B cell (primary cell): ENCODE measurements at regions not wholly inside any gene's neighbourhood (a gene's known extent, or its start where the extent isn't known, plus 50 kb on each side); places are given as distances from the start of the nearest gene placed in this dataset.

Experiments
- ATAC-seq: fragments of 200-7000 bp; cut with Tn5 transposase; one replicate; pipeline ENCODE4 v1.10.0; 2021; ENCODE audit warnings: low read depth, mild to moderate bottlenecking, moderate number of reproducible peaks, moderate library complexity
- CTCF ChIA-PET: fragments of 350-600 bp; sonication (Branson Sonifier 250); formaldehyde crosslinking; loops from one replicate; lab custom pipeline; 2021; ENCODE audit warnings: antibody characterized with exemption, inconsistent platforms; lab: Charles Lee
- POLR2A ChIA-PET: fragments of 350-600 bp; sonication (Branson Sonifier 250); formaldehyde crosslinking; loops from one replicate; lab custom pipeline; 2021; ENCODE audit warnings: antibody characterized with exemption; lab: Charles Lee
- DNase-seq: peaks from one replicate; pipeline ENCODE4 v3.0.0; 2013
- H2AFZ ChIP-seq: 2 replicates; pipeline ENCODE4 v1.6.1; 2012; ENCODE audit warnings: mild to moderate bottlenecking, low read depth, low read length; ENCODE audit not compliant: insufficient read depth, poor library complexity, severe bottlenecking
- H3K27ac ChIP-seq, 2 donors: 1 replicate in 1 of 2; 2 replicates in 1 of 2; pipeline ENCODE4 v1.5.1; 2012 to 2013; ENCODE audit warnings: low read length in 2 of 2, mild to moderate bottlenecking in 2 of 2, moderate library complexity in 1 of 2
- H3K27me3 ChIP-seq, 4 experiments: fragments of 200-600 bp in 1 of 4; sonication (generic) in 1 of 4; replicated peaks in 1 of 4; 1 replicate in 2 of 4; 2 replicates in 2 of 4; pipeline versions ENCODE4 v1.6.1 to v1.7.0; 2013 to 2016; ENCODE audit warnings: low read length in 3 of 4, mild to moderate bottlenecking in 2 of 4, mixed read lengths in 1 of 4, moderate library complexity in 1 of 4; ENCODE audit not compliant: insufficient read depth in 4 of 4, control insufficient read depth in 3 of 4; ENCODE audit errors: control extremely low read depth in 1 of 4
- H3K36me3 ChIP-seq, 2 experiments: replicated peaks in 1 of 2; 1 replicate in 1 of 2; 2 replicates in 1 of 2; pipeline versions ENCODE4 v1.6.1 to v1.7.1; 2013; ENCODE audit warnings: low read length in 1 of 2; ENCODE audit not compliant: insufficient read depth in 2 of 2, control insufficient read depth in 1 of 2; ENCODE audit errors: control extremely low read depth in 1 of 2, extremely low read depth in 1 of 2
- H3K4me1 ChIP-seq, 2 donors: fragments of 200-600 bp in 1 of 2; sonication (generic) in 1 of 2; 1 replicate in 1 of 2; 2 replicates in 1 of 2; pipeline versions ENCODE4 v1.5.1 to v1.6.1; 2013 to 2017; ENCODE audit warnings: low read length in 2 of 2; ENCODE audit not compliant: control insufficient read depth in 2 of 2, insufficient read depth in 2 of 2
- H3K4me2 ChIP-seq: replicated peaks from 2 replicates; pipeline ENCODE3; 2012; ENCODE audit warnings: mild to moderate bottlenecking, low read depth, low read length; ENCODE audit not compliant: poor library complexity, severe bottlenecking
- H3K4me3 ChIP-seq, 5 experiments: fragments of 200-600 bp in 1 of 5; sonication (generic) in 1 of 5; 1 replicate in 3 of 5; 2 replicates in 2 of 5; pipeline versions ENCODE4 v1.5.1 to v1.7.0; 2011 to 2016; ENCODE audit warnings: low read length in 4 of 5, mild to moderate bottlenecking in 4 of 5, low read depth in 2 of 5, control low read depth in 1 of 5, moderate library complexity in 1 of 5; ENCODE audit not compliant: insufficient read depth in 1 of 5; ENCODE audit errors: control extremely low read depth in 1 of 5, extremely low read depth in 1 of 5
- H3K79me2 ChIP-seq: fragments of 200-600 bp; sonication (generic); one replicate; pipeline ENCODE4 v1.6.0; 2016; ENCODE audit warnings: low read length; ENCODE audit not compliant: control insufficient read depth, insufficient read depth
- H3K9ac ChIP-seq: fragments of 200-600 bp; sonication (generic); 2 replicates; pipeline ENCODE4 v1.6.1; 2017; ENCODE audit warnings: mild to moderate bottlenecking, low read length, moderate library complexity
- H3K9me3 ChIP-seq, 3 donors: one replicate each; pipeline versions ENCODE4 v1.6.1 to v1.7.1; 2013; ENCODE audit warnings: low read length in 2 of 3; ENCODE audit not compliant: control insufficient read depth in 2 of 3, insufficient read depth in 1 of 3; ENCODE audit errors: control extremely low read depth in 1 of 3
- H4K20me1 ChIP-seq: 2 replicates; pipeline ENCODE4 v1.6.0; 2012; ENCODE audit warnings: mild to moderate bottlenecking, low read length; ENCODE audit not compliant: insufficient read depth, control insufficient read depth, poor library complexity, severe bottlenecking
- H3K27ac Mint-ChIP-seq: one replicate; pipeline ENCODE4 v1.8.0; 2021; ENCODE audit warnings: mixed read lengths
- H3K27me3 Mint-ChIP-seq: one replicate; pipeline ENCODE4 v1.8.0; 2021; ENCODE audit warnings: mixed read lengths
- H3K4me1 Mint-ChIP-seq: one replicate; pipeline ENCODE4 v1.8.0; 2021; ENCODE audit warnings: mixed read lengths
- H3K4me3 Mint-ChIP-seq: one replicate; pipeline ENCODE4 v1.8.0; 2021; ENCODE audit warnings: mixed read lengths
- H3K9me3 Mint-ChIP-seq: one replicate; pipeline ENCODE4 v1.8.0; 2022; ENCODE audit warnings: mixed read lengths; ENCODE audit not compliant: insufficient read depth
- CTCF ChIP-seq: fragments of 200-600 bp; IDR thresholded peaks from one replicate; pipeline ENCODE4 v1.8.0; 2022; ENCODE audit warnings: antibody characterized with exemption, mild to moderate bottlenecking
- EZH2 ChIP-seq: IDR thresholded peaks from 2 replicates; pipeline ENCODE4 v1.6.1; 2012; ENCODE audit warnings: borderline replicate concordance, low read depth, mild to moderate bottlenecking, moderate library complexity, low read length; ENCODE audit not compliant: insufficient read depth, poor library complexity, severe bottlenecking
- whole genome bisulfite sequencing: methylation state at CpG from one replicate; pipeline ENCODE4 v1.1.5; 2013; ENCODE audit warnings: missing lambda C conversion rate; ENCODE audit not compliant: insufficient coverage; 5-methylcytosine and 5-hydroxymethylcytosine counted together
- intact Hi-C: fragments of 100-400 bp; cut with micrococcal nuclease; formaldehyde crosslinking; loops from one replicate; pipeline ENCODE4 v1.10.0; 2022

GRCh38 chr13:19085258-19085657 is 96.4 kb downstream of the TUBA3C start:
- Histone ChIP-seq H3K79me2 (no peaks in the 10 kb centered on the region), H3K27me3 (no peaks in the 10 kb centered on the region), H3K4me2 (no peak overlapping the region), H2AFZ (no peak overlapping the region), H3K36me3 (no peaks in the 10 kb centered on the region), H4K20me1 (no peaks in the 10 kb centered on the region), H3K9me3 (peaks cover 0 to 29% (median 0%) of the 10 kb centered on the region in 3 donors), H3K4me3 (no peak overlapping the region), H3K9ac (no peak overlapping the region), H3K4me1 (no peaks in the 10 kb centered on the region), H3K27ac (no peak overlapping the region)
- Mint-ChIP-seq H3K27me3 (no peaks in the 10 kb centered on the region), H3K4me3 (no peak overlapping the region), H3K4me1 (no peaks in the 10 kb centered on the region), H3K9me3 (peaks cover 4% of the 10 kb centered on the region), H3K27ac (no peak overlapping the region)
- CTCF ChIA-PET, result no interaction called here
- POLR2A ChIA-PET, result no interaction called here
- intact Hi-C loops, result no loop called here
- DNase-seq (no peak), ATAC-seq (no peak)
- WGBS, result 53% methylated on average over 3 of the region's 3 CpGs
- TF ChIP-seq EZH2, result no peak
- no peak for TF ChIP-seq CTCF

- Histone ChIP-seq H3K9me3 (peaks cover 0 to 21% (median 3%) of the 10 kb centered on the region in 3 donors), H4K20me1 (no peaks in the 10 kb centered on the region), H3K27me3 (no peaks in the 10 kb centered on the region), H3K27ac (no peak overlapping the region), H3K4me1 (no peaks in the 10 kb centered on the region), H3K36me3 (no peaks in the 10 kb centered on the region), H3K9ac (no peak overlapping the region), H3K79me2 (no peaks in the 10 kb centered on the region), H2AFZ (no peak overlapping the region), H3K4me3 (no peak overlapping the region), H3K4me2 (no peak overlapping the region)
- no peak overlapping the region for H3K27ac Mint-ChIP-seq
- H3K4me1 Mint-ChIP-seq, result no peaks in the 10 kb centered on the region
- ATAC-seq, result no peak
- ChIA-PET CTCF (interaction anchor here (0.8 kb wide), 1 partner anchor 18 kb away, joined by 3 read pairs; no protein-coding TSS in a partner anchor), POLR2A (no interaction called here)
- 94% methylated on average over 2 of the region's 3 CpGs for WGBS
- no peaks in the 10 kb centered on the region for H3K9me3 Mint-ChIP-seq
- no peak overlapping the region for H3K4me3 Mint-ChIP-seq
- TF ChIP-seq EZH2 (no peak), CTCF (no peak)
- no peaks in the 10 kb centered on the region for H3K27me3 Mint-ChIP-seq
- intact Hi-C loops, result no loop called here
- DNase-seq, result no peak
These were observed 98.3 kb downstream of the TUBA3C start for GRCh38 chr13:19083340-19083739.
